ENCODE measurements at regions not wholly inside any gene's neighbourhood (a gene's known extent, or its start where the extent isn't known, plus 50 kb on each side); places are given as distances from the start of the nearest gene placed in this dataset.

- CTCF ChIA-PET (ENCODE audit: low intra/inter-chr PET ratio, low total read pairs) = no interaction called here
These were observed 224.8 kb upstream of the TNRC6C start for GRCh38 chr17:77733576-77734296.

DNA sequence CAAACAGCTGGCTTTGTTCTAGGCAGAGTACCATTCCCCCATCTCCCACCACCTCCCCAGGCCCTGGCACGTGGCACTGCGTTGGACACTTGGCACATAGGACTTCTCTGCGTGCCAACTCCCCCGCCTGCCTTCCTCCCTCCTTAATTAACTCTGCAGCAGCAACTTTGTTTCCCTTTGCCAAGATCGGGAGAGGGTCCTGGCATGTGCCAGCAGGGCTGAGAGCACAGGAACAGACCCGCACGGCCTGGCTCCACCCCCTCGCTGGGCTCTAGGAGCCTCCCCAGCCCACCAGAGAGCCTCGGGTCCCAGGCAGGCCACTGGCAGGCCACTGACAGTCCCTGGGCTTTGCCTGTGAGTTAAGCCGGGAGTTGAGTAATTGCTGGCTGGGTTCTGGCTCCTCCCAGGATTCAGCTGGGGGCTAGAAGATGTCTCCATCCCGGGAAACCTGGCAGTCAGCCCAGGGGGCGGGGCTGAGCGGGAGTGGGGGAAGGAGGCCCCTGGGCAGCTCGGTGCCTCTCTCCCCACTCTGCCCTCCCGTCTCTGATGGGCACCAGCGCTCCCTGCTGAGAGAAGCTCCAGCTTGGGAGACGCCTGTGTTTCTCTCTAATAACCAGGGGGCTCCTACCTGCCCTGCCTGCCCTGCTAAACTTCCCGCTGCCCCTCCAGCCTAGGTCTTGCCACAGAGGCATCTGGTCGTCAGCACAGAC, 224.0 kb upstream of the TNRC6C start:
- H3K79me2 ChIP-seq (ENCODE audit: insufficient read depth, low read length) = no peaks in the 10 kb centered on the region
- ChIA-PET POLR2A (no interaction called here), CTCF (ENCODE audit: low intra/inter-chr PET ratio, low total read pairs) (no interaction called here)
- peak; percentile 68 for ATAC-seq
- H3K9ac ChIP-seq (ENCODE audit: insufficient read depth, low read depth, low read length) = no peak overlapping the region
- no peak overlapping the region for H3K4me3 ChIP-seq (replicated peaks in 1 of 3; ENCODE audit: insufficient read depth in 1 of 3, low read depth in 2 of 3, low read length in 3 of 3)
- WGBS (ENCODE audit: low lambda C conversion rate) = 15% methylated on average over 16 of the region's 19 CpGs
- H2AFZ ChIP-seq (ENCODE audit: low read length) = no peak overlapping the region
- intact Hi-C loops (cut with micrococcal nuclease; ENCODE audit: unreplicated experiment) = no loop called here
- H3K4me1 ChIP-seq (ENCODE audit: insufficient read depth, low read length) = 0 out of 2 replicates have a peak, but pooled peaks cover 5% of the 10 kb centered on the region
- no peak for FAIRE-seq
- peak; percentile 53; the same call in 1 of the 2 replicates for TF ChIP-seq REL (CRISPR knock-in tag; conservative IDR thresholded peaks at IDR 0.05)
- TF ChIP-seq HNRNPL (IDR thresholded peaks at IDR 0.05; ENCODE audit: low read depth, low read length) = 0 out of 2 replicates have a peak, but pooled peaks have one; percentile 45
- TF ChIP-seq, protein P1, sequence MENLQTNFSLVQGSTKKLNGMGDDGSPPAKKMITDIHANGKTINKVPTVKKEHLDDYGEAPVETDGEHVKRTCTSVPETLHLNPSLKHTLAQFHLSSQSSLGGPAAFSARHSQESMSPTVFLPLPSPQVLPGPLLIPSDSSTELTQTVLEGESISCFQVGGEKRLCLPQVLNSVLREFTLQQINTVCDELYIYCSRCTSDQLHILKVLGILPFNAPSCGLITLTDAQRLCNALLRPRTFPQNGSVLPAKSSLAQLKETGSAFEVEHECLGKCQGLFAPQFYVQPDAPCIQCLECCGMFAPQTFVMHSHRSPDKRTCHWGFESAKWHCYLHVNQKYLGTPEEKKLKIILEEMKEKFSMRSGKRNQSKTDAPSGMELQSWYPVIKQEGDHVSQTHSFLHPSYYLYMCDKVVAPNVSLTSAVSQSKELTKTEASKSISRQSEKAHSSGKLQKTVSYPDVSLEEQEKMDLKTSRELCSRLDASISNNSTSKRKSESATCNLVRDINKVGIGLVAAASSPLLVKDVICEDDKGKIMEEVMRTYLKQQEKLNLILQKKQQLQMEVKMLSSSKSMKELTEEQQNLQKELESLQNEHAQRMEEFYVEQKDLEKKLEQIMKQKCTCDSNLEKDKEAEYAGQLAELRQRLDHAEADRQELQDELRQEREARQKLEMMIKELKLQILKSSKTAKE (CRISPR knock-in tag; IDR thresholded peaks at IDR 0.05; ENCODE audit: borderline replicate concordance) = 0 out of 2 replicates have a peak, but pooled peaks have one; percentile 14
- no peak for TF ChIP-seq RFXAP (CRISPR knock-in tag; IDR thresholded peaks at IDR 0.05; ENCODE audit: borderline replicate concordance)
- peaks cover 4 to 65% of the 10 kb centered on the region in 2 experiments for H3K27me3 ChIP-seq (ENCODE audit: control insufficient read depth in 1 of 2, insufficient read depth in 2 of 2, low read length in 2 of 2)
- peak; percentile 21 for DNase-seq (ENCODE audit: low spot score)
- no peak overlapping the region for H3K4me2 ChIP-seq (ENCODE audit: low read depth, low read length)
- in situ Hi-C loops (cut with HindIII; ENCODE audit: extremely low pct_ligation_motif_present, low pct_unique_long_range_greater_than_20kb) = no loop called here
- no peaks in the 10 kb centered on the region for H4K20me1 ChIP-seq (ENCODE audit: insufficient read depth, low read length)
- no peaks in the 10 kb centered on the region for H3K9me3 ChIP-seq (ENCODE audit: low read length)
- no peak overlapping the region for H3K27ac ChIP-seq (ENCODE audit: extremely low read length, insufficient read depth, low read length)
- no peaks in the 10 kb centered on the region for H3K36me3 ChIP-seq (replicated peaks in 1 of 2; ENCODE audit: control insufficient read depth in 1 of 2, insufficient read depth in 2 of 2, low read length in 2 of 2)
- no TSS peak for BruUV-seq (replicated peaks)

More at GRCh38 chr17:77733576-77734296, 224.8 kb upstream of the TNRC6C start:
- 1% methylated on average over 8 of the region's 8 CpGs for WGBS (ENCODE audit: low lambda C conversion rate)
- no peak overlapping the region for H3K27ac ChIP-seq (ENCODE audit: extremely low read length, insufficient read depth, low read length)
- no peak for FAIRE-seq
- H3K36me3 ChIP-seq (replicated peaks in 1 of 2; ENCODE audit: control insufficient read depth in 1 of 2, insufficient read depth in 2 of 2, low read length in 2 of 2) = no peaks in the 10 kb centered on the region
- H4K20me1 ChIP-seq (ENCODE audit: insufficient read depth, low read length) = no peaks in the 10 kb centered on the region
- no peak for ATAC-seq
- in situ Hi-C loops (cut with HindIII; ENCODE audit: extremely low pct_ligation_motif_present, low pct_unique_long_range_greater_than_20kb) = no loop called here
- no peak overlapping the region for H3K9ac ChIP-seq (ENCODE audit: insufficient read depth, low read depth, low read length)
- no peak overlapping the region for H3K4me2 ChIP-seq (ENCODE audit: low read depth, low read length)
- DNase-seq (ENCODE audit: low spot score) = no peak
- H3K79me2 ChIP-seq (ENCODE audit: insufficient read depth, low read length) = no peaks in the 10 kb centered on the region
- H3K27me3 ChIP-seq (ENCODE audit: control insufficient read depth in 1 of 2, insufficient read depth in 2 of 2, low read length in 2 of 2) = peaks cover 2 to 66% of the 10 kb centered on the region in 2 experiments
- intact Hi-C loops (cut with micrococcal nuclease; ENCODE audit: unreplicated experiment) = no loop called here
- H3K4me1 ChIP-seq (ENCODE audit: insufficient read depth, low read length) = 0 out of 2 replicates have a peak, but pooled peaks cover 5% of the 10 kb centered on the region
- H3K4me3 ChIP-seq (replicated peaks in 1 of 3; ENCODE audit: insufficient read depth in 1 of 3, low read depth in 2 of 3, low read length in 3 of 3) = no peak overlapping the region
- TF ChIP-seq ZNF484 (CRISPR knock-in tag; IDR thresholded peaks at IDR 0.05; ENCODE audit: borderline replicate concordance, low read depth) = no peak
- H2AFZ ChIP-seq (ENCODE audit: low read length) = no peak overlapping the region
- no TSS peak for BruUV-seq (replicated peaks)
- no peaks in the 10 kb centered on the region for H3K9me3 ChIP-seq (ENCODE audit: low read length)
- POLR2A ChIA-PET = no interaction called here

Measured in HepG2 (cell line).